K562 (cell line): ENCODE measurements at regions not wholly inside any gene's neighbourhood (a gene's known extent, or its start where the extent isn't known, plus 50 kb on each side); places are given as distances from the start of the nearest gene placed in this dataset.

Experiments used
- ATAC-seq: fragments of 200-7000 bp; cut with Tn5 transposase; 3 replicates; pipeline ENCODE4 v1.9.1; 2020; ENCODE audit warnings: moderate library complexity
- BruUV-seq: library from RNA; stranded (reverse); fragments of 400-500 nt; replicated peaks from 2 replicates; lab custom pipeline; 2021; lab: Mats Ljungman, UMichigan
- CTCF ChIA-PET: fragments of 300-600 bp; formaldehyde crosslinking; extraction: SDS; loops from one replicate; lab custom pipeline; 2021; ENCODE audit warnings: low intra/inter-chr PET ratio; lab: Yijun Ruan, JAX
- POLR2A ChIA-PET: fragments of 300-600, 350-650 bp; sonication (Branson Sonifier 250); formaldehyde crosslinking; extraction: SDS; loops from one replicate; lab custom pipeline; 2021; ENCODE audit warnings: antibody characterized with exemption, inconsistent platforms; lab: Yijun Ruan, JAX
- DNase-seq, 4 experiments: peaks; one replicate each; pipeline versions ENCODE4 v3.0.0 to v3.0.0-alpha.2; 2011 to 2018; ENCODE audit warnings: low spot score in 3 of 4, mixed read lengths in 3 of 4; ENCODE audit errors: extremely low read depth in 1 of 4
- FAIRE-seq: peaks from 2 replicates; lab custom pipeline; 2011; peaks lifted over from hg19 to GRCh38; lab: Jason Lieb, UNC
- H2AFZ ChIP-seq: 2 replicates; pipeline ENCODE4 v1.6.0; 2011; ENCODE audit warnings: low read depth, low read length, control low read depth, inconsistent platforms
- H3K27ac ChIP-seq: fragments of 200-600 bp; 3 replicates; pipeline ENCODE4 v1.8.0; 2011; ENCODE audit warnings: low read depth, mild to moderate bottlenecking, control low read depth, inconsistent platforms, low read length, moderate library complexity, mixed read lengths; ENCODE audit errors: extremely low read depth
- H3K27me3 ChIP-seq, 2 experiments: fragments of 300-600 bp in 1 of 2; 2 replicates in 1 of 2; 3 replicates in 1 of 2; pipeline versions ENCODE4 v1.6.0 to v1.8.0; 2011; ENCODE audit warnings: inconsistent platforms in 2 of 2, low read length in 2 of 2, mild to moderate bottlenecking in 1 of 2, mixed read lengths in 1 of 2, moderate library complexity in 1 of 2; ENCODE audit not compliant: control insufficient read depth in 2 of 2, insufficient read depth in 2 of 2
- H3K36me3 ChIP-seq: fragments of 300-600 bp; 3 replicates; pipeline ENCODE4 v1.8.0; 2011; ENCODE audit warnings: mild to moderate bottlenecking, low read length, inconsistent platforms; ENCODE audit not compliant: control insufficient read depth, insufficient read depth
- H3K4me1 ChIP-seq, 2 experiments: fragments of 200-600 bp in 1 of 2; replicated peaks in 1 of 2; 2 replicates in 1 of 2; 3 replicates in 1 of 2; pipeline versions ENCODE4 v1.5.1 to v1.8.0; 2011; ENCODE audit warnings: inconsistent platforms in 2 of 2, low read length in 2 of 2, mild to moderate bottlenecking in 1 of 2, mixed read lengths in 1 of 2, moderate library complexity in 1 of 2; ENCODE audit not compliant: control insufficient read depth in 2 of 2, insufficient read depth in 2 of 2
- H3K4me2 ChIP-seq: 2 replicates; pipeline ENCODE4 v1.6.1; 2011; ENCODE audit warnings: low read length, control low read depth, inconsistent platforms, mixed read lengths; ENCODE audit not compliant: insufficient read depth
- H3K4me3 ChIP-seq: fragments of 200-600 bp; sonication (generic), shearing (Covaris generic); 2 replicates; pipeline ENCODE4 v1.5.1; 2016; ENCODE audit warnings: control low read depth, inconsistent platforms
- H3K79me2 ChIP-seq: fragments of 200-600 bp; 3 replicates; pipeline ENCODE4 v1.8.0; 2011; ENCODE audit warnings: low read length, inconsistent platforms; ENCODE audit not compliant: control insufficient read depth, insufficient read depth
- H3K9ac ChIP-seq, 2 experiments: 2 replicates each; pipeline versions ENCODE4 v1.6.0 to v1.6.1; 2011; ENCODE audit warnings: low read depth in 2 of 2, low read length in 2 of 2, control low read depth in 1 of 2, inconsistent platforms in 1 of 2, mild to moderate bottlenecking in 1 of 2, mixed read lengths in 1 of 2; ENCODE audit not compliant: insufficient read depth in 1 of 2
- H3K9me1 ChIP-seq: one replicate; pipeline ENCODE4 v1.6.0; 2011; ENCODE audit warnings: inconsistent platforms, mild to moderate bottlenecking, low read length, moderate library complexity; ENCODE audit not compliant: control insufficient read depth, insufficient read depth
- H3K9me3 ChIP-seq: replicated peaks from 2 replicates; pipeline ENCODE4 v1.5.1; 2011; ENCODE audit warnings: low read depth, low read length, inconsistent platforms; ENCODE audit not compliant: control insufficient read depth, insufficient read depth
- H4K20me1 ChIP-seq: replicated peaks from 2 replicates; pipeline ENCODE4 v1.6.1; 2011; ENCODE audit warnings: low read length, inconsistent platforms, mixed read lengths; ENCODE audit not compliant: control insufficient read depth, insufficient read depth
- ATF4 ChIP-seq: fragments of 450-650 bp; formaldehyde crosslinking; IDR thresholded peaks from 2 replicates; pipeline ENCODE4 v1.4.0; 2022; ENCODE audit warnings: mild to moderate bottlenecking, moderate library complexity
- ETV6 ChIP-seq, 3 experiments: fragments of 150-350 bp in 1 of 3; sonication (generic) in 1 of 3; formaldehyde crosslinking in 1 of 3; IDR thresholded peaks; 2 replicates each; pipeline versions ENCODE4 v1.6.1 to v1.8.0; 2014 to 2022; ENCODE audit warnings: borderline replicate concordance in 2 of 3, low read depth in 2 of 3, antibody characterized with exemption in 1 of 3, low read length in 1 of 3, mild to moderate bottlenecking in 1 of 3, missing genetic modification reagents in 1 of 3
- PML ChIP-seq: IDR thresholded peaks from 2 replicates; pipeline ENCODE4 v1.6.1; 2012; ENCODE audit warnings: low read length, inconsistent platforms
- SMARCE1 ChIP-seq: fragments of 450-650 bp; IDR thresholded peaks from 2 replicates; pipeline ENCODE4 v1.7.1; 2016; ENCODE audit warnings: mild to moderate bottlenecking
- STAG1 ChIP-seq: sonication (generic); formaldehyde crosslinking; IDR thresholded peaks from 2 replicates; pipeline ENCODE4 v1.5.0; 2020; ENCODE audit warnings: missing genetic modification reagents, borderline replicate concordance
- ZFP1 ChIP-seq: fragments of 450-650 bp; formaldehyde crosslinking; IDR thresholded peaks from 2 replicates; pipeline ENCODE4 v1.4.0; 2020; ENCODE audit warnings: mild to moderate bottlenecking, mixed read lengths
- ZNF512 ChIP-seq: IDR thresholded peaks from 2 replicates; pipeline ENCODE4 v1.6.1; 2016; ENCODE audit warnings: missing genetic modification characterization, missing compliant biosample characterization
- WGBS: fragments of 100-300 bp; shearing (Covaris generic); methylation state at CpG from one replicate; pipeline ENCODE4 v1.1.6; 2016; ENCODE audit warnings: low coverage, mixed read lengths; ENCODE audit not compliant: insufficient coverage; ENCODE audit errors: missing lambda C conversion rate; 5-methylcytosine and 5-hydroxymethylcytosine counted together
- in situ Hi-C: fragments of 300-500 bp; cut with MboI; formaldehyde crosslinking; loops from 4 replicates; pipeline ENCODE4 v1.15.0; 2018; ENCODE audit warnings: inconsistent platforms, mixed read lengths
- intact Hi-C: fragments of 100-400 bp; cut with micrococcal nuclease; formaldehyde crosslinking; loops from 2 replicates; pipeline ENCODE4 v1.14.2; 2022
- TF ChIP-seq, protein P1 (sequence below): sonication (generic); formaldehyde crosslinking; IDR thresholded peaks from 2 replicates; pipeline ENCODE4 v1.8.0; 2022; ENCODE audit warnings: missing genetic modification reagents, mild to moderate bottlenecking, borderline replicate concordance
- TF ChIP-seq, protein P2 (sequence below), 2 experiments: fragments of 450-650 bp; IDR thresholded peaks; 2 replicates each; pipeline ENCODE4 v1.6.1; 2016; ENCODE audit warnings: mild to moderate bottlenecking in 2 of 2, borderline replicate concordance in 1 of 2, low read depth in 1 of 2, moderate library complexity in 1 of 2

- H3K9me3 ChIP-seq: no peaks in the 10 kb centered on the region
- no peaks in the 10 kb centered on the region for H4K20me1 ChIP-seq
- no peaks in the 10 kb centered on the region for H3K4me1 ChIP-seq
- in situ Hi-C loops (no loop called here), intact Hi-C loops (no loop called here)
- H3K9ac ChIP-seq: no peak overlapping the region
- 0% methylated on average over 2 of the region's 2 CpGs for WGBS
- no peaks in the 10 kb centered on the region for H3K79me2 ChIP-seq
- no peaks in the 10 kb centered on the region for H3K9me1 ChIP-seq
- no peak for FAIRE-seq
- H3K4me3 ChIP-seq: no peak overlapping the region
- ATAC-seq: no peak
- H2AFZ ChIP-seq: no peak overlapping the region
- ChIA-PET CTCF (no interaction called here), POLR2A (no interaction called here)
- no peaks in the 10 kb centered on the region for H3K36me3 ChIP-seq
- BruUV-seq: no TSS peak
- no peak overlapping the region for H3K27ac ChIP-seq
- no peak for DNase-seq
- H3K4me2 ChIP-seq: no peak overlapping the region
- no peaks in the 10 kb centered on the region for H3K27me3 ChIP-seq
- no peak for TF ChIP-seq ZFP1 (CRISPR knock-in tag)
- TF ChIP-seq STAG1 (CRISPR knock-in tag): no peak
- TF ChIP-seq, protein P1, sequence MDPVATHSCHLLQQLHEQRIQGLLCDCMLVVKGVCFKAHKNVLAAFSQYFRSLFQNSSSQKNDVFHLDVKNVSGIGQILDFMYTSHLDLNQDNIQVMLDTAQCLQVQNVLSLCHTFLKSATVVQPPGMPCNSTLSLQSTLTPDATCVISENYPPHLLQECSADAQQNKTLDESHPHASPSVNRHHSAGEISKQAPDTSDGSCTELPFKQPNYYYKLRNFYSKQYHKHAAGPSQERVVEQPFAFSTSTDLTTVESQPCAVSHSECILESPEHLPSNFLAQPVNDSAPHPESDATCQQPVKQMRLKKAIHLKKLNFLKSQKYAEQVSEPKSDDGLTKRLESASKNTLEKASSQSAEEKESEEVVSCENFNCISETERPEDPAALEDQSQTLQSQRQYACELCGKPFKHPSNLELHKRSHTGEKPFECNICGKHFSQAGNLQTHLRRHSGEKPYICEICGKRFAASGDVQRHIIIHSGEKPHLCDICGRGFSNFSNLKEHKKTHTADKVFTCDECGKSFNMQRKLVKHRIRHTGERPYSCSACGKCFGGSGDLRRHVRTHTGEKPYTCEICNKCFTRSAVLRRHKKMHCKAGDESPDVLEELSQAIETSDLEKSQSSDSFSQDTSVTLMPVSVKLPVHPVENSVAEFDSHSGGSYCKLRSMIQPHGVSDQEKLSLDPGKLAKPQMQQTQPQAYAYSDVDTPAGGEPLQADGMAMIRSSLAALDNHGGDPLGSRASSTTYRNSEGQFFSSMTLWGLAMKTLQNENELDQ (CRISPR knock-in tag): no peak
- no peak for TF ChIP-seq ETV6 (IDR thresholded peaks at IDR 0.05; ENCODE audit: borderline replicate concordance in 1 of 2, low read depth in 2 of 2, low read length in 1 of 2)
- no peak for TF ChIP-seq ETV6 (CRISPR knock-in tag; IDR thresholded peaks at IDR 0.05; ENCODE audit: borderline replicate concordance)
- TF ChIP-seq SMARCE1: no peak
- TF ChIP-seq, protein P2, sequence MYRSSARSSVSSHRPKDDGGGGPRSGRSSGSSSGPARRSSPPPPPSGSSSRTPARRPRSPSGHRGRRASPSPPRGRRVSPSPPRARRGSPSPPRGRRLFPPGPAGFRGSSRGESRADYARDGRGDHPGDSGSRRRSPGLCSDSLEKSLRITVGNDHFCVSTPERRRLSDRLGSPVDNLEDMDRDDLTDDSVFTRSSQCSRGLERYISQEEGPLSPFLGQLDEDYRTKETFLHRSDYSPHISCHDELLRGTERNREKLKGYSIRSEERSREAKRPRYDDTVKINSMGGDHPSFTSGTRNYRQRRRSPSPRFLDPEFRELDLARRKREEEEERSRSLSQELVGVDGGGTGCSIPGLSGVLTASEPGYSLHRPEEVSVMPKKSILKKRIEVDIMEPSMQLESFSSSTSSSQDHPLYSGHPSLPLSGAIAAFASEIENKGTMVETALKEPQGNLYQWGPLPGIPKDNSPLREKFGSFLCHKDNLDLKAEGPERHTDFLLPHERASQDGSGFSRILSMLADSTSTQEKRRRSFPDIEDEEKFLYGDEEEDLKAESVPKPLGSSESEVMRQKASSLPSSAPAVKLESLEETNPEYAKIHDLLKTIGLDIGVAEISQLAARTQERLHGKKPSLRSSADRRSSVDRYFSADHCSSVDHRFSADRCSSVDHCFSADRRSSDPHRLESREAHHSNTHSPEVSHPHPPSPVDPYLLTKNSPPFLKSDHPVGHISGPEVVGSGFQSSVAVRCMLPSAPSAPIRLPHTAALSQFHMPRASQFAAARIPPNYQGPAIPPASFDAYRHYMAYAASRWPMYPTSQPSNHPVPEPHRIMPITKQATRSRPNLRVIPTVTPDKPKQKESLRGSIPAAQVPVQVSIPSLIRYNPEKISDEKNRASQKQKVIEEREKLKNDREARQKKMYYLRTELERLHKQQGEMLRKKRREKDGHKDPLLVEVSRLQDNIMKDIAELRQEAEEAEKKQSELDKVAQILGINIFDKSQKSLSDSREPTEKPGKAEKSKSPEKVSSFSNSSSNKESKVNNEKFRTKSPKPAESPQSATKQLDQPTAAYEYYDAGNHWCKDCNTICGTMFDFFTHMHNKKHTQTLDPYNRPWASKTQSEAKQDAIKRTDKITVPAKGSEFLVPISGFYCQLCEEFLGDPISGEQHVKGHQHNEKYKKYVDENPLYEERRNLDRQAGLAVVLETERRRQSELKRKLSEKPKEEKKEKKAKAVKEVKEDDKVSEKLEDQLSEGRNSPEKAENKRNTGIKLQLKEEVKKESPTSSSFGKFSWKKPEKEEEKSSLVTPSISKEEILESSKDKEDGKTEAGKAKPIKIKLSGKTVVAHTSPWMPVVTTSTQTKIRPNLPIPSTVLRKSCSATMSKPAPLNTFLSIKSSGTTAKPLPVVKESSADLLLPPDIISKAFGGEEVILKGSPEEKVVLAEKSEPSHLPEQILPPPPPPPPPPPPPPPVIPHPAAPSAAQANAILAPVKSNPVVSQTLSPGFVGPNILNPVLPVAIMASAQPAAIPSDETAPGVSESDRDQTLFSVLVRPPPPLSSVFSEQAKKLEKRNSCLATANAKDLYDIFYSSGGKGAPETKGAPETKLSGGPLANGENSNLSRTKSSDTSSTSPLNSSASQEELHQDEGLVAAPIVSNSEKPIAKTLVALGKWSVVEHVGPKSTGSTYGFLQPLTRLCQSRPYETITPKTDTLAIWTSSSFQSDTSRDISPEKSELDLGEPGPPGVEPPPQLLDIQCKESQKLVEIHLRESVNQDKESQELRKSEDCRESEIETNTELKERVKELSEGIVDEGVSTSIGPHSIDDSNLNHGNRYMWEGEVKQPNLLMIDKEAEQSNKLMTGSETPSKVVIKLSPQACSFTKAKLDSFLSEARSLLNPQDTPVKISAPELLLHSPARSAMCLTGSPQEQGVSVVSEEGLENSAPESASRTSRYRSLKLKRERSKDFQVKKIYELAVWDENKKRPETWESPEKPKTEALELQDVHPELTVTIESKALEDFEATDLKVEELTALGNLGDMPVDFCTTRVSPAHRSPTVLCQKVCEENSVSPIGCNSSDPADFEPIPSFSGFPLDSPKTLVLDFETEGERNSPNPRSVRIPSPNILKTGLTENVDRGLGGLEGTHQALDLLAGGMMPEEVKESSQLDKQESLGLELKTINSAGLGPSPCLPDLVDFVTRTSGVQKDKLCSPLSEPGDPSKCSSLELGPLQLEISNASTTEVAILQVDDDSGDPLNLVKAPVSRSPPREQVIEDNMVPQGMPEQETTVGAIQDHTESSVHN (IDR thresholded peaks at IDR 0.05; ENCODE audit: borderline replicate concordance in 1 of 2, low read depth in 1 of 2): no peak
- TF ChIP-seq ZNF512 (tag): no peak
- TF ChIP-seq ATF4: no peak
- TF ChIP-seq PML: no peak
Observed at GRCh38 chr1:82724246-82724645, 923.5 kb downstream of the ADGRL2 start.
